Erythroblast (primary cell): ENCODE measurements at regions not wholly inside any gene's neighbourhood (a gene's known extent, or its start where the extent isn't known, plus 50 kb on each side); places are given as distances from the start of the nearest gene placed in this dataset.

Source experiments
- GATA1 ChIP-seq: IDR thresholded peaks from 2 replicates; pipeline ENCODE4 v1.6.1; 2011; ENCODE audit warnings: low read depth, mild to moderate bottlenecking, control low read depth, low read length, moderate library complexity
- POLR2A ChIP-seq: IDR thresholded peaks from 2 replicates; pipeline ENCODE4 v1.6.1; 2011; ENCODE audit warnings: mild to moderate bottlenecking, low read length

- no peak for TF ChIP-seq POLR2A
- TF ChIP-seq GATA1 = no peak
These were observed 875.9 kb downstream of the TTLL7 start for GRCh38 chr1:83123019-83123418.
